ENCODE measurements at regions not wholly inside any gene's neighbourhood (a gene's known extent, or its start where the extent isn't known, plus 50 kb on each side); places are given as distances from the start of the nearest gene placed in this dataset.
A peak's percentile ranks its signal among the peaks of the same experiment; 100 is the strongest.

DNA sequence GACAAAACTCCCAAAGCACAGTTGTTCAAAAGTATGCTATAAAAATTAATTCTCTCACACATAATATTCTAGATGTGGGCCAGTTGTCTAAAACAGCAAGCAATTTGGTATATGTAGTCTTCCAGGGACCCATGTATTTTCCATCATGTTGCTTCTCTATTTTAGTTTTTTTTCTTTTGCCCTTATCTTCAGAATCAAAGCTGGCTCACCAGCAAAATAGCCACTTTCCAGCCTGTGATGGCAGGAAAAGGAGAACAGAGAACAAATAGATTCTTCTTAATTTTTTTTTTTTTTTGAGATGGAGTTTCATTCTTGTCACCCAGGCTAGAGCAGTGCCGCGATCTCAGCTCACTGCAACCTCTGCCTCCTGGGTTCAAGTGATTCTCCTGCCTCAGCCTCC is 680.8 kb upstream of the TENM3 start:
- TF ChIP-seq, protein P1, sequence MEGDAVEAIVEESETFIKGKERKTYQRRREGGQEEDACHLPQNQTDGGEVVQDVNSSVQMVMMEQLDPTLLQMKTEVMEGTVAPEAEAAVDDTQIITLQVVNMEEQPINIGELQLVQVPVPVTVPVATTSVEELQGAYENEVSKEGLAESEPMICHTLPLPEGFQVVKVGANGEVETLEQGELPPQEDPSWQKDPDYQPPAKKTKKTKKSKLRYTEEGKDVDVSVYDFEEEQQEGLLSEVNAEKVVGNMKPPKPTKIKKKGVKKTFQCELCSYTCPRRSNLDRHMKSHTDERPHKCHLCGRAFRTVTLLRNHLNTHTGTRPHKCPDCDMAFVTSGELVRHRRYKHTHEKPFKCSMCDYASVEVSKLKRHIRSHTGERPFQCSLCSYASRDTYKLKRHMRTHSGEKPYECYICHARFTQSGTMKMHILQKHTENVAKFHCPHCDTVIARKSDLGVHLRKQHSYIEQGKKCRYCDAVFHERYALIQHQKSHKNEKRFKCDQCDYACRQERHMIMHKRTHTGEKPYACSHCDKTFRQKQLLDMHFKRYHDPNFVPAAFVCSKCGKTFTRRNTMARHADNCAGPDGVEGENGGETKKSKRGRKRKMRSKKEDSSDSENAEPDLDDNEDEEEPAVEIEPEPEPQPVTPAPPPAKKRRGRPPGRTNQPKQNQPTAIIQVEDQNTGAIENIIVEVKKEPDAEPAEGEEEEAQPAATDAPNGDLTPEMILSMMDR (IDR thresholded peaks at IDR 0.05; ENCODE audit: insufficient read depth, low read length, poor library complexity, severe bottlenecking), result no peak
- Histone ChIP-seq H3K4me3 (replicated peaks; ENCODE audit: low read depth, low read length) (no peak overlapping the region), H3K27me3 (replicated peaks; ENCODE audit: control insufficient read depth, insufficient read depth, low read length) (no peaks in the 10 kb centered on the region), H3K36me3 (ENCODE audit: control insufficient read depth, insufficient read depth, low read length) (no peaks in the 10 kb centered on the region)
- no peak for DNase-seq (ENCODE audit: extremely low read depth, insufficient read length)

DNA sequence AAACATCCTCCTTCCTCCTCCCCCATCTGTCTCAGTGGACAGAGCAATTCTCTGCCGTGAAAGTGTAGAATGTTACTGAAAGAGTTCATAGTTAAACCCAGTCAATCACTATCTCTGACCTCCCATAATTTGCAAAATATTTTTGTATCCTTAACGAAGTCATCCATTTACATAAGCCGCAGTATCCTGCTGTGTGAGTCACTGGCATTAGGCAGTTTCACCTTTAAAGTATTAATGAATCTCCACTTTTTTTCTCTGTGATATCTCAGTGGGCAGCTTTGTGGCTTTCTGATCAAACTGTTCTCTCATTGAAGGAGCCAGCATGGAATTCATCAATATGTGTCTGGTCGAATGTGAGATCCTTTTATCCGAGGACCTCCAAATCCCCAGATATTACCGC is 678.6 kb upstream of the TENM3 start:
- no peak overlapping the region for H3K4me3 ChIP-seq (replicated peaks; ENCODE audit: low read depth, low read length)
- TF ChIP-seq, protein P1 (IDR thresholded peaks at IDR 0.05; ENCODE audit: insufficient read depth, low read length, poor library complexity, severe bottlenecking), result no peak
- no peaks in the 10 kb centered on the region for H3K27me3 ChIP-seq (replicated peaks; ENCODE audit: control insufficient read depth, insufficient read depth, low read length)
- no peak for DNase-seq (ENCODE audit: extremely low read depth, insufficient read length)
- no peaks in the 10 kb centered on the region for H3K36me3 ChIP-seq (ENCODE audit: control insufficient read depth, insufficient read depth, low read length)

DNA sequence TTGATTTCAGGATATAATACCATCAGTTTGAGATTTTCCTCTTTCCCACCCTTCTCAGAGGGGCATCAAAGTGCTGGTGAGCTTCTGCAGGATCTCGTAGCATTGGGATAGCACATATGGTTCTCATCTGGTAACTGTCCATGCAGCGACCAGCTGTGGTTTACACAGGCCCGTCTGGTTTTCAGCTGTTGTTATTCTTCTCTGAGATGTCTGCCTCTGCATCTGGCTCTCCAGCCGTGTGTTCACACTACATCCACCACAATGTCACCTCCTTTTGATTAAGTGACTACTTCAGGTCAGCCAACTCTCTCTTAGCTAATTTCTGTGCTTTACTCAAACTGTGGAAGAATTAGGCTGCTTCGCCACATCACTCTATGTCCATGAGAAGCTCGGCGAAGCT is 676.7 kb upstream of the TENM3 start:
- TF ChIP-seq, protein P1 (IDR thresholded peaks at IDR 0.05; ENCODE audit: insufficient read depth, low read length, poor library complexity, severe bottlenecking), result no peak
- Histone ChIP-seq H3K36me3 (ENCODE audit: control insufficient read depth, insufficient read depth, low read length) (no peaks in the 10 kb centered on the region), H3K27me3 (replicated peaks; ENCODE audit: control insufficient read depth, insufficient read depth, low read length) (no peaks in the 10 kb centered on the region), H3K4me3 (replicated peaks; ENCODE audit: low read depth, low read length) (no peak overlapping the region)
- DNase-seq (ENCODE audit: extremely low read depth, insufficient read length), result no peak

DNA sequence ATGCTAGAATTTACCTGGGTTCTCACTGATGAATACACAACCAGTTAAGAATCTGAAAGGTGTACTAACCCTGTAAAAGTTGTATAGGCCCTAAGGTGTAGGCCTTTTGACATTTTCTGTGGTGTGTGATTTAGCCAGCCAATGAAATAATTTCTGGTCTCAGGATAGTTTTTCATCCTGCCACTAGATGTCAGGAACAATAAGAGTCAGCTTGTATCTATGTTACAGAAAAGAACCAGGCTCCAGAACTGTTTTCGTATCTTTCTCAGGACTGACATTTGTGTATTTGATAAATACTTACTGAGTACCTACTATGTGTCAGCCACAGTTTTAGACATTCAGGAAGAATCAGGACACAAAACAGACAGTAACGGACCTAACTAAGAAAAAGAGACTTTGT is 673.6 kb upstream of the TENM3 start:
- Histone ChIP-seq H3K27me3 (replicated peaks; ENCODE audit: control insufficient read depth, insufficient read depth, low read length) (no peaks in the 10 kb centered on the region), H3K36me3 (ENCODE audit: control insufficient read depth, insufficient read depth, low read length) (no peaks in the 10 kb centered on the region), H3K4me3 (replicated peaks; ENCODE audit: low read depth, low read length) (no peak overlapping the region)
- TF ChIP-seq, protein P1 (IDR thresholded peaks at IDR 0.05; ENCODE audit: insufficient read depth, low read length, poor library complexity, severe bottlenecking), result peak; percentile 27
- DNase-seq (ENCODE audit: extremely low read depth, insufficient read length), result no peak

DNA sequence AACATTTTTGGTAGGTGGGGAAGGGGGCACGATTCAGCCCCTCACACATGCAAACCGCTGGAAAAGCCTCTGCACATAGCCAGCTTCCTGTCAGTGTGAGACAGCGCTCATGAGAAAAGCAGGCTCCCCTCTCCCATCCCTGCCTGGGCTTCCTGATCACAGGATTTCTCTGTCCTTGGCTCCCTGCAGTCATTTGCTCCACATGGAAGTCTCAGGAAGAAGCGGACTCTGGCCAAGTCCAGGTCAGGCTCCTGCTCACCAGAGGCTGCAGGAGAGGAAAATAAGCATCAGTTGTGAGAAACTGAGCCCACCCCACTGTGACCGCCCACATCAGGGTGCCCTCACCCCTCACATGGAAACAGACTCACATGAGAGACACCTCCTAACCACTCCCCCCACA is 664.3 kb upstream of the TENM3 start:
- no peak overlapping the region for H3K4me3 ChIP-seq (replicated peaks; ENCODE audit: low read depth, low read length)
- DNase-seq (ENCODE audit: extremely low read depth, insufficient read length), result no peak
- H3K27me3 ChIP-seq (replicated peaks; ENCODE audit: control insufficient read depth, insufficient read depth, low read length), result no peaks in the 10 kb centered on the region
- TF ChIP-seq, protein P1 (IDR thresholded peaks at IDR 0.05; ENCODE audit: insufficient read depth, low read length, poor library complexity, severe bottlenecking), result no peak
- no peaks in the 10 kb centered on the region for H3K36me3 ChIP-seq (ENCODE audit: control insufficient read depth, insufficient read depth, low read length)

DNA sequence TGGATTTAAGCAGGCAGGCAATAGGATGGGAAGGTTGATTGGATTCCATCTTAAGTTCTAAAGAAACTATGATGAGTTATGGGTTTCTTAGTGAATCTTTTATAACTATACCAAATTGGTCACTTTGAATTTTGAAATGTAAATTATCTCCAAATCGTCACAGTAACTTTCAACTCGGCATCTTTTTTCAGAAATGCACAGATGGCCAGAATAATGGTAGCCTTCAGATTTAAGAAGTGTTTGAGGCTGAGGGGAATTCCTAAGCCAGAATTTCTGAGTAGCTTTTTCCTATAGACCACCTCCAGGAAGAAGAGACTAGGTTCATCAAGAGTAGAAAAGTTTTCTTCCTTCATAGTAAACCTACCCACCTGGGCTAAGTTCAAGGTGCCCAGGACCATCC is 663.7 kb upstream of the TENM3 start:
- no peak for DNase-seq (ENCODE audit: extremely low read depth, insufficient read length)
- Histone ChIP-seq H3K4me3 (replicated peaks; ENCODE audit: low read depth, low read length) (no peak overlapping the region), H3K36me3 (ENCODE audit: control insufficient read depth, insufficient read depth, low read length) (no peaks in the 10 kb centered on the region), H3K27me3 (replicated peaks; ENCODE audit: control insufficient read depth, insufficient read depth, low read length) (no peaks in the 10 kb centered on the region)
- TF ChIP-seq, protein P1 (IDR thresholded peaks at IDR 0.05; ENCODE audit: insufficient read depth, low read length, poor library complexity, severe bottlenecking), result no peak
